Endodermal cell (in vitro differentiated cells): ENCODE measurements at regions not wholly inside any gene's neighbourhood (a gene's known extent, or its start where the extent isn't known, plus 50 kb on each side); places are given as distances from the start of the nearest gene placed in this dataset.
A peak's percentile ranks its signal among the peaks of the same experiment; 100 is the strongest.

Experiments
- DNase-seq: peaks from one replicate; pipeline ENCODE4 v3.0.0-alpha.2; 2017
- H3K27ac ChIP-seq: 2 replicates; pipeline ENCODE4 v1.5.1; 2013; ENCODE audit warnings: mild to moderate bottlenecking, low read depth, low read length, moderate library complexity
- H3K27me3 ChIP-seq: 2 replicates; pipeline ENCODE4 v1.6.1; 2013; ENCODE audit warnings: mild to moderate bottlenecking, low read length, moderate library complexity; ENCODE audit not compliant: insufficient read depth, control insufficient read depth, poor library complexity, severe bottlenecking
- H3K36me3 ChIP-seq: 2 replicates; pipeline ENCODE4 v1.7.0; 2013; ENCODE audit warnings: mild to moderate bottlenecking, low read length, moderate library complexity; ENCODE audit not compliant: control insufficient read depth, insufficient read depth
- H3K4me1 ChIP-seq: one replicate; pipeline ENCODE4 v1.7.0; 2013; ENCODE audit warnings: low read length; ENCODE audit not compliant: control insufficient read depth, insufficient read depth
- H3K4me3 ChIP-seq: 2 replicates; pipeline ENCODE4 v1.5.1; 2013; ENCODE audit warnings: mild to moderate bottlenecking, low read length, moderate library complexity
- H3K9ac ChIP-seq: 2 replicates; pipeline ENCODE4 v1.6.1; 2013; ENCODE audit warnings: mild to moderate bottlenecking, low read length, moderate library complexity; ENCODE audit not compliant: poor library complexity, severe bottlenecking; ENCODE audit errors: extremely low read depth
- H3K9me3 ChIP-seq: 2 replicates; pipeline ENCODE4 v1.6.1; 2013; ENCODE audit warnings: mild to moderate bottlenecking, low read length, moderate library complexity; ENCODE audit not compliant: control insufficient read depth
- H3K27ac Mint-ChIP-seq: 2 replicates; pipeline ENCODE4 v1.8.0; 2020; ENCODE audit warnings: mixed read lengths
- H3K27me3 Mint-ChIP-seq: 2 replicates; pipeline ENCODE4 v1.8.0; 2021; ENCODE audit warnings: mild to moderate bottlenecking, mixed read lengths; ENCODE audit not compliant: insufficient read depth
- H3K36me3 Mint-ChIP-seq: 2 replicates; pipeline ENCODE4 v1.8.0; 2020; ENCODE audit warnings: low read depth, mixed read lengths
- H3K4me1 Mint-ChIP-seq: 2 replicates; pipeline ENCODE4 v1.8.0; 2020; ENCODE audit warnings: mixed read lengths
- H3K4me3 Mint-ChIP-seq: 2 replicates; pipeline ENCODE4 v1.8.0; 2020; ENCODE audit warnings: mild to moderate bottlenecking, moderate library complexity, mixed read lengths
- H3K9me3 Mint-ChIP-seq: 2 replicates; pipeline ENCODE4 v1.8.0; 2020; ENCODE audit warnings: mild to moderate bottlenecking, mixed read lengths
- CTCF ChIP-seq: fragments of 200-600 bp; sonication (generic); conservative IDR thresholded peaks from 2 replicates; pipeline ENCODE4 v1.5.0; 2021; ENCODE audit warnings: antibody characterized with exemption, mild to moderate bottlenecking
- WGBS, 2 experiments: methylation state at CpG; one replicate each; pipeline versions ENCODE4 v1.1.5 to v1.1.7; 2013; ENCODE audit warnings: missing lambda C conversion rate in 2 of 2, mixed read lengths in 1 of 2; ENCODE audit not compliant: insufficient coverage in 1 of 2, insufficient read length in 1 of 2; 5-methylcytosine and 5-hydroxymethylcytosine counted together

GRCh38 chr2:16408331-16409005, 257.2 kb downstream of the CYRIA start:
- H3K27me3 Mint-ChIP-seq, result no peaks in the 10 kb centered on the region
- no peaks in the 10 kb centered on the region for H3K27me3 ChIP-seq
- H3K4me3 ChIP-seq, result no peak overlapping the region
- H3K4me1 Mint-ChIP-seq, result peaks cover 30% of the 10 kb centered on the region
- H3K9me3 ChIP-seq, result no peaks in the 10 kb centered on the region
- no peak overlapping the region for H3K9ac ChIP-seq
- no peak overlapping the region for H3K27ac Mint-ChIP-seq
- H3K36me3 Mint-ChIP-seq, result no peaks in the 10 kb centered on the region
- TF ChIP-seq CTCF, result no peak
- 83 to 88% methylated on average over 3 to 4 of the region's 4 CpGs for WGBS, 2 experiments
- H3K4me3 Mint-ChIP-seq, result no peak overlapping the region
- no peak for DNase-seq
- H3K36me3 ChIP-seq, result no peaks in the 10 kb centered on the region
- no peaks in the 10 kb centered on the region for H3K9me3 Mint-ChIP-seq
- no peak overlapping the region for H3K27ac ChIP-seq
- peaks cover 2% of the 10 kb centered on the region for H3K4me1 ChIP-seq

- Histone ChIP-seq H3K27me3 (no peaks in the 10 kb centered on the region), H3K9me3 (no peaks in the 10 kb centered on the region), H3K27ac (peak overlapping the region; percentile 62), H3K4me3 (no peak overlapping the region), H3K4me1 (peaks cover 2% of the 10 kb centered on the region), H3K9ac (no peak overlapping the region), H3K36me3 (no peaks in the 10 kb centered on the region)
- Mint-ChIP-seq H3K27ac (no peak overlapping the region), H3K9me3 (no peaks in the 10 kb centered on the region), H3K4me1 (peaks cover 27% of the 10 kb centered on the region), H3K4me3 (no peak overlapping the region), H3K27me3 (no peaks in the 10 kb centered on the region), H3K36me3 (no peaks in the 10 kb centered on the region)
- TF ChIP-seq CTCF, result no peak
- WGBS, 2 experiments, result 94 to 96% methylated on average over 7 to 10 of the region's 10 CpGs
- DNase-seq, result no peak
Measured at GRCh38 chr2:16407358-16407757, 258.3 kb downstream of the CYRIA start.

- WGBS, 2 experiments, result 58 to 78% methylated on average over 2 to 7 of the region's 7 CpGs
- peak overlapping the region; percentile 62 for H3K27ac ChIP-seq
- Mint-ChIP-seq H3K4me3 (no peak overlapping the region), H3K4me1 (peaks cover 27% of the 10 kb centered on the region), H3K36me3 (no peaks in the 10 kb centered on the region), H3K27me3 (no peaks in the 10 kb centered on the region), H3K9me3 (no peaks in the 10 kb centered on the region), H3K27ac (no peak overlapping the region)
- H3K36me3 ChIP-seq, result no peaks in the 10 kb centered on the region
- no peak overlapping the region for H3K4me3 ChIP-seq
- TF ChIP-seq CTCF, result no peak
- no peaks in the 10 kb centered on the region for H3K9me3 ChIP-seq
- DNase-seq, result no peak
- H3K4me1 ChIP-seq, result peaks cover 2% of the 10 kb centered on the region
- H3K9ac ChIP-seq, result no peak overlapping the region
- H3K27me3 ChIP-seq, result no peaks in the 10 kb centered on the region
Measured at GRCh38 chr2:16406496-16407289, 258.9 kb downstream of the CYRIA start.
